AG10803 (cell line): ENCODE measurements at regions not wholly inside any gene's neighbourhood (a gene's known extent, or its start where the extent isn't known, plus 50 kb on each side); places are given as distances from the start of the nearest gene placed in this dataset.

Experiments
- DNase-seq: peaks from one replicate; pipeline ENCODE4 v3.0.0; 2010; ENCODE audit warnings: low read depth
- H3K4me3 ChIP-seq: 2 replicates; pipeline ENCODE4 v1.5.1; 2011; ENCODE audit warnings: mild to moderate bottlenecking, low read length, control low read depth
- CTCF ChIP-seq: conservative IDR thresholded peaks from 2 replicates; pipeline ENCODE4 v1.5.1; 2011; ENCODE audit warnings: mild to moderate bottlenecking, low read length, control low read depth, inconsistent platforms

DNA sequence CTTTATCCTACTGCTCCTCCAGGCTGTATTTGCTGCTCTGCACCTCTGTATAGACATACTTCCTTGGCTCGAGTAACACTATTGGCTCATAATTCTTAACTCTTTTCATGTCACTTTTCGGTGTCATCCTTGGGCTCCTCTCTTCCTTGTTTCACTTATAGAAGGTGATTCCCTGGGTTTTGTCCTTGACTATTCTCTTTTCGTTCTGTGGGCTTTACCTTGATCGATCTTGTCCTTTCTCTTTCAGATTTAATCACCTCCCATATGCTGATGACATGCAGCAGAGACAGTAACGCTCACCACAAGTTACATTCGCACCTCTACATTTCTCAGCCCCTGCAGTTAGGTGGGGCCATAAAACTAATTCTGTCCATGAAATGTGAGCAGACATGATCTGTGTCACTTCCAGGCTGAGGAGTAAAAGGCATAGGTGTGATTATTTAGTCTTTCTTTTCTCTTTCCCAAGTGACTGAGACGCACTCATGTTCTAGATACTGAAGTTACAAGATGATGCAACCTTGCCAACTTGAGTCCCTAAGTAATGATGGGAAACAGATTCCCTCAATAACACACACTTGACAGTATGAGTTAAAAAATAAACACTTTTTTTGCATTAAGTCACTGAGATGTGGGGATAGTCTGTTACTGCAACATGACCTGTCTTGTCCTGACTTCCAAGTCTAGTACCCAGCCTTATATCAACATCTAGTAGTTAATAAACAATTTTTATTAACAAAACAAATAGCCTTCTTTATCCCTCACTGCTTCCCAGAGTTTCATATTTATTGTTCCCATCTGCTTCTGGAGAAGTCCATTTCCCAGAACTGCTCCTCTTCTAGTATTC lies 49.9 kb upstream of the HAO2 start:
- DNase-seq = no peak
- no peak for TF ChIP-seq CTCF
- H3K4me3 ChIP-seq = no peak overlapping the region
